WTC11 (cell line): ENCODE measurements at regions not wholly inside any gene's neighbourhood (a gene's known extent, or its start where the extent isn't known, plus 50 kb on each side); places are given as distances from the start of the nearest gene placed in this dataset.

Experiments used
- ATAC-seq: fragments of 200-7000 bp; cut with Tn5 transposase; 2 replicates; pipeline ENCODE4 v1.10.0; 2021; ENCODE audit warnings: mild to moderate bottlenecking, moderate library complexity
- CTCF ChIA-PET: fragments of 300-600 bp; sonication (Branson Sonifier 250); formaldehyde crosslinking; loops from one replicate; lab custom pipeline; 2021; ENCODE audit warnings: antibody characterized with exemption; lab: Charles Lee
- POLR2A ChIA-PET: fragments of 350-600 bp; sonication (Branson Sonifier 250); formaldehyde crosslinking; loops from one replicate; lab custom pipeline; 2021; ENCODE audit warnings: antibody characterized with exemption; lab: Charles Lee
- DNase-seq: peaks from one replicate; pipeline ENCODE4 v3.0.0; 2021; ENCODE audit warnings: low spot score
- H3K27ac Mint-ChIP-seq: 2 replicates; pipeline ENCODE4 v1.8.0; 2021; ENCODE audit warnings: mixed read lengths
- H3K27me3 Mint-ChIP-seq: 2 replicates; pipeline ENCODE4 v1.8.0; 2021; ENCODE audit warnings: low read depth, mild to moderate bottlenecking, moderate library complexity, mixed read lengths
- H3K36me3 Mint-ChIP-seq: 2 replicates; pipeline ENCODE4 v1.8.0; 2021; ENCODE audit warnings: mixed read lengths
- H3K4me1 Mint-ChIP-seq: 2 replicates; pipeline ENCODE4 v1.8.0; 2022; ENCODE audit warnings: mixed read lengths
- H3K4me3 Mint-ChIP-seq: 2 replicates; pipeline ENCODE4 v1.8.0; 2021; ENCODE audit warnings: mild to moderate bottlenecking, moderate library complexity, mixed read lengths
- H3K9me3 Mint-ChIP-seq: 2 replicates; pipeline ENCODE4 v1.8.0; 2021; ENCODE audit warnings: mixed read lengths
- ATF3 ChIP-seq: sonication (generic); formaldehyde crosslinking; conservative IDR thresholded peaks from 2 replicates; pipeline ENCODE4 v1.8.1; 2022; ENCODE audit warnings: mild to moderate bottlenecking, missing genetic modification reagents
- CREB1 ChIP-seq: sonication (generic); formaldehyde crosslinking; IDR thresholded peaks from 2 replicates; pipeline ENCODE4 v1.8.0; 2023; ENCODE audit warnings: mild to moderate bottlenecking, missing genetic modification reagents
- E2F5 ChIP-seq: sonication (generic); formaldehyde crosslinking; IDR thresholded peaks from 2 replicates; pipeline ENCODE4 v1.8.1; 2022; ENCODE audit warnings: mild to moderate bottlenecking, moderate library complexity, missing genetic modification reagents
- FOXJ3 ChIP-seq: sonication (generic); formaldehyde crosslinking; IDR thresholded peaks from 2 replicates; pipeline ENCODE4 v1.9.0; 2021; ENCODE audit warnings: missing genetic modification reagents, mild to moderate bottlenecking, borderline replicate concordance
- FOXK1 ChIP-seq: sonication (generic); formaldehyde crosslinking; IDR thresholded peaks from 2 replicates; pipeline ENCODE4 v1.8.0; 2022; ENCODE audit warnings: mild to moderate bottlenecking, moderate library complexity, missing genetic modification reagents
- FOXP1 ChIP-seq: sonication (generic); formaldehyde crosslinking; IDR thresholded peaks from 2 replicates; pipeline ENCODE4 v1.8.0; 2022; ENCODE audit warnings: missing genetic modification reagents, mild to moderate bottlenecking, moderate library complexity, borderline replicate concordance
- MYBL2 ChIP-seq: sonication (generic); formaldehyde crosslinking; IDR thresholded peaks from 2 replicates; pipeline ENCODE4 v1.8.1; 2023; ENCODE audit warnings: mild to moderate bottlenecking, moderate library complexity, missing genetic modification reagents
- NFYB ChIP-seq: sonication (generic); formaldehyde crosslinking; conservative IDR thresholded peaks from 2 replicates; pipeline ENCODE4 v1.8.0; 2022; ENCODE audit warnings: low read depth, missing genetic modification reagents
- PRDM15 ChIP-seq: sonication (generic); formaldehyde crosslinking; IDR thresholded peaks from 2 replicates; pipeline ENCODE4 v1.8.0; 2022; ENCODE audit warnings: missing genetic modification reagents
- PREB ChIP-seq: sonication (generic); formaldehyde crosslinking; IDR thresholded peaks from 2 replicates; pipeline ENCODE4 v1.8.1; 2022; ENCODE audit warnings: mild to moderate bottlenecking, missing genetic modification reagents, moderate library complexity, borderline replicate concordance
- PRRX2 ChIP-seq: fragments of 250-450 bp; sonication (Bioruptor Pico); IDR thresholded peaks from 2 replicates; pipeline ENCODE4 v1.8.0; 2021; ENCODE audit warnings: mild to moderate bottlenecking
- TEAD4 ChIP-seq: sonication (generic); formaldehyde crosslinking; IDR thresholded peaks from 2 replicates; pipeline ENCODE4 v1.8.0; 2022; ENCODE audit warnings: mild to moderate bottlenecking, missing genetic modification reagents
- ZNF281 ChIP-seq: sonication (generic); formaldehyde crosslinking; IDR thresholded peaks from 2 replicates; pipeline ENCODE4 v1.8.0; 2023; ENCODE audit warnings: mild to moderate bottlenecking, missing genetic modification reagents
- ZNF396 ChIP-seq: fragments of 250-450 bp; sonication (Bioruptor Pico); IDR thresholded peaks from 2 replicates; pipeline ENCODE4 v1.8.0; 2021; ENCODE audit warnings: mild to moderate bottlenecking, moderate library complexity, borderline replicate concordance
- ZNF532 ChIP-seq: fragments of 250-450 bp; sonication (Bioruptor Pico); IDR thresholded peaks from 2 replicates; pipeline ENCODE4 v1.9.0; 2021; ENCODE audit warnings: mild to moderate bottlenecking, borderline replicate concordance

- TF ChIP-seq ZNF532, result no peak
- no peak for TF ChIP-seq MYBL2 (CRISPR knock-in tag)
- TF ChIP-seq PRDM15, result no peak
- TF ChIP-seq E2F5 (CRISPR knock-in tag), result no peak
- no peak for TF ChIP-seq FOXP1 (CRISPR knock-in tag)
These were observed 269.9 kb upstream of the MSX2 start (continued) for GRCh38 chr5:174454464-174454863.

GRCh38 chr5:174454890-174455289 is 269.5 kb upstream of the MSX2 start:
- Mint-ChIP-seq H3K27ac (no peak overlapping the region), H3K9me3 (peaks cover 11% of the 10 kb centered on the region), H3K27me3 (no peaks in the 10 kb centered on the region; the same call in 1 of the 2 replicates), H3K4me1 (peaks cover 7% of the 10 kb centered on the region), H3K36me3 (no peaks in the 10 kb centered on the region), H3K4me3 (no peak overlapping the region)
- ChIA-PET CTCF (interaction anchor here (1.0 kb wide), 1 partner anchor 9 kb away, joined by 3 read pairs; no protein-coding TSS in a partner anchor), POLR2A (no interaction called here)
- DNase-seq, result no peak
- no peak for TF ChIP-seq TEAD4 (CRISPR knock-in tag)
- no peak for TF ChIP-seq NFYB
- no peak for TF ChIP-seq FOXJ3 (CRISPR knock-in tag)
- no peak for TF ChIP-seq ATF3 (CRISPR knock-in tag)
- no peak for TF ChIP-seq ZNF396 (CRISPR knock-in tag)
- TF ChIP-seq PRRX2, result no peak
- no peak for TF ChIP-seq PREB
- no peak for ATAC-seq

- ChIA-PET POLR2A (no interaction called here), CTCF (interaction anchor here (1.0 kb wide), 1 partner anchor 9 kb away, joined by 3 read pairs; no protein-coding TSS in a partner anchor)
- no peak overlapping the region for H3K27ac Mint-ChIP-seq
- no peaks in the 10 kb centered on the region for H3K36me3 Mint-ChIP-seq
- H3K27me3 Mint-ChIP-seq, result no peaks in the 10 kb centered on the region; the same call in 1 of the 2 replicates
- ATAC-seq, result no peak
- DNase-seq, result no peak
- peaks cover 6% of the 10 kb centered on the region for H3K9me3 Mint-ChIP-seq
- no peak overlapping the region for H3K4me3 Mint-ChIP-seq
- H3K4me1 Mint-ChIP-seq, result peaks cover 9% of the 10 kb centered on the region
- no peak for TF ChIP-seq ZNF281 (CRISPR knock-in tag)
- TF ChIP-seq CREB1 (CRISPR knock-in tag), result no peak
- TF ChIP-seq FOXK1 (CRISPR knock-in tag), result no peak
- no peak for TF ChIP-seq PRDM15
These were observed 269.1 kb upstream of the MSX2 start for GRCh38 chr5:174455301-174455700.
